H9 (cell line): ENCODE measurements at regions not wholly inside any gene's neighbourhood (a gene's known extent, or its start where the extent isn't known, plus 50 kb on each side); places are given as distances from the start of the nearest gene placed in this dataset.

Experiments
- DNase-seq: peaks from one replicate; pipeline ENCODE4 v3.0.0-alpha.2; 2017
- H2AFZ ChIP-seq: one replicate; pipeline ENCODE4 v1.6.1; 2013; ENCODE audit warnings: mild to moderate bottlenecking, low read length, control low read depth, moderate library complexity
- H2AK5ac ChIP-seq: 2 replicates; pipeline ENCODE4 v1.6.1; 2013; ENCODE audit warnings: low read length, control low read depth, mixed read lengths; ENCODE audit not compliant: insufficient read length
- H2BK120ac ChIP-seq: one replicate; pipeline ENCODE4 v1.6.1; 2013; ENCODE audit warnings: low read depth, mild to moderate bottlenecking, low read length, control low read depth, inconsistent platforms; ENCODE audit not compliant: poor library complexity, severe bottlenecking
- H2BK12ac ChIP-seq: 2 replicates; pipeline ENCODE4 v1.6.1; 2013; ENCODE audit warnings: low read length, control low read depth, mixed read lengths, low read depth; ENCODE audit not compliant: insufficient read length
- H2BK15ac ChIP-seq: 2 replicates; pipeline ENCODE4 v1.6.1; 2013; ENCODE audit warnings: low read depth, low read length, control low read depth
- H2BK20ac ChIP-seq: one replicate; pipeline ENCODE4 v1.6.1; 2013; ENCODE audit warnings: low read depth, mild to moderate bottlenecking, low read length, control low read depth, inconsistent platforms; ENCODE audit not compliant: poor library complexity, severe bottlenecking
- H2BK5ac ChIP-seq: 2 replicates; pipeline ENCODE4 v1.6.1; 2013; ENCODE audit warnings: low read length, control low read depth, mixed read lengths; ENCODE audit not compliant: insufficient read length
- H3K14ac ChIP-seq: 2 replicates; pipeline ENCODE4 v1.6.1; 2013; ENCODE audit warnings: low read length, control low read depth; ENCODE audit not compliant: insufficient read depth
- H3K18ac ChIP-seq: 2 replicates; pipeline ENCODE4 v1.6.1; 2013; ENCODE audit warnings: low read depth, mild to moderate bottlenecking, mixed read lengths, low read length, control low read depth; ENCODE audit not compliant: insufficient read length
- H3K23ac ChIP-seq: 2 replicates; pipeline ENCODE4 v1.6.1; 2013; ENCODE audit warnings: low read length, control low read depth, mixed read lengths, low read depth; ENCODE audit not compliant: insufficient read length
- H3K23me2 ChIP-seq: 2 replicates; pipeline ENCODE4 v1.6.1; 2013; ENCODE audit warnings: low read depth, mild to moderate bottlenecking, mixed read lengths, low read length, control low read depth; ENCODE audit not compliant: insufficient read length, poor library complexity, severe bottlenecking
- H3K27ac ChIP-seq: 2 replicates; pipeline ENCODE4 v1.5.1; 2013; ENCODE audit warnings: low read length, control low read depth, mixed read lengths, low read depth; ENCODE audit not compliant: insufficient read length
- H3K27me3 ChIP-seq: 2 replicates; pipeline ENCODE4 v1.6.1; 2013; ENCODE audit warnings: low read length, control low read depth, inconsistent platforms; ENCODE audit not compliant: insufficient read depth
- H3K4ac ChIP-seq: 2 replicates; pipeline ENCODE4 v1.6.1; 2013; ENCODE audit warnings: low read depth, mild to moderate bottlenecking, control low read depth, inconsistent platforms, low read length, moderate library complexity
- H3K4me1 ChIP-seq: 2 replicates; pipeline ENCODE4 v1.6.1; 2013; ENCODE audit warnings: low read length, control low read depth, inconsistent platforms; ENCODE audit not compliant: insufficient read depth
- H3K4me2 ChIP-seq: 2 replicates; pipeline ENCODE4 v1.6.1; 2013; ENCODE audit warnings: low read length, control low read depth, mixed read lengths; ENCODE audit not compliant: insufficient read length, insufficient read depth
- H3K56ac ChIP-seq: 2 replicates; pipeline ENCODE4 v1.6.1; 2013; ENCODE audit warnings: low read depth, mild to moderate bottlenecking, mixed read lengths, low read length, control low read depth; ENCODE audit not compliant: insufficient read length
- H3K79me1 ChIP-seq: 2 replicates; pipeline ENCODE4 v1.6.1; 2013; ENCODE audit warnings: low read depth, mild to moderate bottlenecking, moderate library complexity, low read length, control low read depth, inconsistent platforms; ENCODE audit not compliant: insufficient read depth, poor library complexity, severe bottlenecking
- H3K79me2 ChIP-seq: 2 replicates; pipeline ENCODE4 v1.6.1; 2013; ENCODE audit warnings: low read length, control low read depth, inconsistent platforms; ENCODE audit not compliant: insufficient read depth
- H3K9ac ChIP-seq: 2 replicates; pipeline ENCODE4 v1.6.1; 2013; ENCODE audit warnings: low read length, control low read depth, mixed read lengths; ENCODE audit not compliant: insufficient read length; ENCODE audit errors: extremely low read depth
- H3K9me3 ChIP-seq: one replicate; pipeline ENCODE4 v1.6.1; 2013; ENCODE audit warnings: low read depth, low read length, inconsistent platforms; ENCODE audit not compliant: control insufficient read depth
- H3T11ph ChIP-seq: one replicate; pipeline ENCODE4 v1.6.1; 2013; ENCODE audit warnings: mild to moderate bottlenecking, low read length, control low read depth, inconsistent platforms
- H4K20me1 ChIP-seq: one replicate; pipeline ENCODE4 v1.6.1; 2013; ENCODE audit not compliant: control insufficient read depth, insufficient read length, insufficient read depth
- H4K5ac ChIP-seq: 2 replicates; pipeline ENCODE4 v1.6.1; 2013; ENCODE audit warnings: low read depth, mild to moderate bottlenecking, mixed read lengths, low read length, control low read depth; ENCODE audit not compliant: insufficient read length
- H4K8ac ChIP-seq: replicated peaks from 2 replicates; pipeline ENCODE4 v1.6.1; 2013; ENCODE audit warnings: low read length, control low read depth, mixed read lengths, low read depth; ENCODE audit not compliant: insufficient read length
- H4K91ac ChIP-seq: 2 replicates; pipeline ENCODE4 v1.6.1; 2013; ENCODE audit warnings: low read depth, mild to moderate bottlenecking, moderate library complexity, mixed read lengths, low read length, control low read depth; ENCODE audit not compliant: insufficient read length
- H3K27ac Mint-ChIP-seq, 3 experiments: 2 replicates in 2 of 3; 3 replicates in 1 of 3; pipeline ENCODE4 v1.8.0; 2020 to 2021; ENCODE audit warnings: mixed read lengths in 3 of 3, mild to moderate bottlenecking in 1 of 3, moderate library complexity in 1 of 3
- H3K27me3 Mint-ChIP-seq: 2 replicates; pipeline ENCODE4 v1.8.0; 2021; ENCODE audit warnings: low read depth, mild to moderate bottlenecking, moderate library complexity, mixed read lengths
- H3K36me3 Mint-ChIP-seq, 3 experiments: 2 replicates in 2 of 3; 3 replicates in 1 of 3; pipeline ENCODE4 v1.8.0; 2020 to 2021; ENCODE audit warnings: low read depth in 3 of 3, mixed read lengths in 3 of 3; ENCODE audit not compliant: insufficient read depth in 1 of 3
- H3K4me1 Mint-ChIP-seq, 2 experiments: 2 replicates each; pipeline ENCODE4 v1.8.0; 2020; ENCODE audit warnings: mixed read lengths in 2 of 2
- H3K4me3 Mint-ChIP-seq, 2 experiments: 2 replicates in 1 of 2; 3 replicates in 1 of 2; pipeline ENCODE4 v1.8.0; 2020 to 2021; ENCODE audit warnings: mild to moderate bottlenecking in 2 of 2, mixed read lengths in 2 of 2, moderate library complexity in 1 of 2
- H3K9me3 Mint-ChIP-seq, 2 experiments: 2 replicates in 1 of 2; 3 replicates in 1 of 2; pipeline ENCODE4 v1.8.0; 2020; ENCODE audit warnings: mild to moderate bottlenecking in 2 of 2, mixed read lengths in 2 of 2, moderate library complexity in 1 of 2
- CTCF ChIP-seq: fragments of 200-600 bp; sonication (generic); conservative IDR thresholded peaks from 3 replicates; pipeline ENCODE4 v1.8.0; 2021; ENCODE audit warnings: antibody characterized with exemption, mild to moderate bottlenecking
- WGBS: extraction: QIAGEN DNeasy Blood & Tissue Kit; methylation state at CpG from one replicate; pipeline ENCODE4 v1.1.7; 2013; ENCODE audit warnings: missing lambda C conversion rate, low lambda C conversion rate, mixed read lengths; ENCODE audit not compliant: insufficient read length; ENCODE audit errors: extremely low coverage; 5-methylcytosine and 5-hydroxymethylcytosine counted together

GRCh38 chr6:62523630-62524029, 237.6 kb upstream of the KHDRBS2 start:
- no peak for TF ChIP-seq CTCF
- Histone ChIP-seq H3K18ac (no peak overlapping the region), H3K79me1 (no peaks in the 10 kb centered on the region), H2BK15ac (no peak overlapping the region), H2AK5ac (no peak overlapping the region), H2BK120ac (no peak overlapping the region), H3K23ac (no peak overlapping the region), H3K79me2 (no peaks in the 10 kb centered on the region), H4K5ac (no peak overlapping the region), H3K27me3 (no peaks in the 10 kb centered on the region), H3K9ac (no peak overlapping the region), H3K4ac (no peak overlapping the region), H2BK20ac (no peak overlapping the region), H4K20me1 (no peaks in the 10 kb centered on the region), H3T11ph (no peak overlapping the region), H4K91ac (no peak overlapping the region), H3K56ac (no peak overlapping the region), H3K4me1 (no peaks in the 10 kb centered on the region), H3K9me3 (no peaks in the 10 kb centered on the region), H3K23me2 (no peaks in the 10 kb centered on the region), H4K8ac (no peak overlapping the region), H3K27ac (no peak overlapping the region), H2AFZ (no peak overlapping the region), H3K14ac (no peak overlapping the region), H3K4me2 (no peak overlapping the region), H2BK5ac (no peak overlapping the region), H2BK12ac (no peak overlapping the region)
- Mint-ChIP-seq H3K4me3 (no peak overlapping the region), H3K4me1 (peaks cover 0 to 2% of the 10 kb centered on the region in 2 experiments; a peak in 1 of 4 replicates), H3K27me3 (no peaks in the 10 kb centered on the region), H3K36me3 (peaks cover 0 to 5% (median 5%) of the 10 kb centered on the region in 3 experiments; a peak in 5 of 7 replicates), H3K27ac (no peak overlapping the region), H3K9me3 (peaks cover 9 to 10% of the 10 kb centered on the region in 2 experiments)
- DNase-seq = no peak
- no CpG with 5 or more reads among the region's 2 CpGs for WGBS
